Gastrocnemius medialis (tissue), 4 donors: ENCODE measurements at regions not wholly inside any gene's neighbourhood (a gene's known extent, or its start where the extent isn't known, plus 50 kb on each side); places are given as distances from the start of the nearest gene placed in this dataset.
"Not testable (repeated sequence)": the region's sequence is repeated elsewhere in the genome, so short reads cannot be mapped to it uniquely, and the experiment has no call there.

Experiments
- ATAC-seq, 2 donors: fragments of 150-250 bp; one replicate each; pipeline ENCODE4 v1.9.1; 2016
- DNase-seq, 2 donors: peaks; one replicate each; pipeline ENCODE4 v3.0.0-alpha.2; 2019
- H3K27ac ChIP-seq, 4 donors: fragments of 200-600 bp; sonication (generic); 1 replicate in 1 of 4; 2 replicates in 3 of 4; pipeline ENCODE4 v1.5.1; 2016 to 2018; ENCODE audit warnings: mild to moderate bottlenecking in 2 of 4, moderate library complexity in 1 of 4
- H3K27me3 ChIP-seq, 3 donors: fragments of 200-600 bp; sonication (generic) in 2 of 3; 1 replicate in 1 of 3; 2 replicates in 2 of 3; pipeline versions ENCODE4 v1.5.1 to v1.6.0; 2016 to 2019; ENCODE audit warnings: mild to moderate bottlenecking in 1 of 3, moderate library complexity in 1 of 3
- H3K36me3 ChIP-seq, 2 donors: fragments of 200-600 bp; sonication (generic) in 1 of 2; one replicate each; pipeline ENCODE4 v1.5.1; 2017 to 2018
- H3K4me1 ChIP-seq, 2 donors: fragments of 200-600 bp; sonication (generic) in 1 of 2; one replicate each; pipeline ENCODE4 v1.5.1; 2016 to 2017; ENCODE audit warnings: mild to moderate bottlenecking in 2 of 2
- H3K4me3 ChIP-seq, 4 donors: fragments of 200-600 bp; sonication (generic) in 3 of 4; 1 replicate in 1 of 4; 2 replicates in 3 of 4; pipeline ENCODE4 v1.5.1; 2016 to 2019; ENCODE audit warnings: mild to moderate bottlenecking in 2 of 4
- H3K9me3 ChIP-seq, 3 donors: fragments of 200-600 bp; sonication (generic) in 2 of 3; 1 replicate in 1 of 3; 2 replicates in 2 of 3; pipeline ENCODE4 v1.5.1; 2016 to 2019
- POLR2A ChIP-seq, 2 donors: fragments of 450-650 bp; IDR thresholded peaks; one replicate each; pipeline ENCODE4 v1.6.1; 2017; ENCODE audit warnings: antibody characterized with exemption in 2 of 2, mild to moderate bottlenecking in 2 of 2, moderate library complexity in 2 of 2
- in situ Hi-C, 4 donors: fragments of 200-750 bp; cut with MboI; loops; one replicate each; pipeline versions ENCODE4 v1.15.0 to v1.8.0; 2017; ENCODE audit warnings: low sequenced_read_pairs in 4 of 4
- intact Hi-C: fragments of 100-400 bp; cut with DNase I; formaldehyde crosslinking; loops from one replicate; pipeline ENCODE4 v1.15.1; 2023; ENCODE audit warnings: low total_unique reads
- TF ChIP-seq, protein P1 (sequence below), 5 experiments: fragments of 450-650 bp in 3 of 5; fragments of 200-600 bp in 2 of 5; sonication (generic) in 2 of 5; IDR thresholded peaks in 4 of 5; conservative IDR thresholded peaks in 1 of 5; 1 replicate in 4 of 5; 2 replicates in 1 of 5; pipeline ENCODE4 v1.5.1; 2016 to 2019; ENCODE audit warnings: antibody characterized with exemption in 5 of 5, mild to moderate bottlenecking in 3 of 5, moderate library complexity in 3 of 5

GRCh38 chr6:120378582-120379220 lies 955.6 kb downstream of the TBC1D32 start:
- no peak for DNase-seq
- intact Hi-C loops (no loop called here), in situ Hi-C loops (no loop called here)
- H3K27me3 ChIP-seq, result no peaks in the 10 kb centered on the region
- H3K4me3 ChIP-seq, result no peak overlapping the region
- H3K27ac ChIP-seq, result no peak overlapping the region
- H3K9me3 ChIP-seq, result no peaks in the 10 kb centered on the region
- H3K4me1 ChIP-seq, result no peaks in the 10 kb centered on the region
- no peak for TF ChIP-seq POLR2A (IDR thresholded peaks at IDR 0.05)
- no peak for ATAC-seq
- no peaks in the 10 kb centered on the region for H3K36me3 ChIP-seq

DNA sequence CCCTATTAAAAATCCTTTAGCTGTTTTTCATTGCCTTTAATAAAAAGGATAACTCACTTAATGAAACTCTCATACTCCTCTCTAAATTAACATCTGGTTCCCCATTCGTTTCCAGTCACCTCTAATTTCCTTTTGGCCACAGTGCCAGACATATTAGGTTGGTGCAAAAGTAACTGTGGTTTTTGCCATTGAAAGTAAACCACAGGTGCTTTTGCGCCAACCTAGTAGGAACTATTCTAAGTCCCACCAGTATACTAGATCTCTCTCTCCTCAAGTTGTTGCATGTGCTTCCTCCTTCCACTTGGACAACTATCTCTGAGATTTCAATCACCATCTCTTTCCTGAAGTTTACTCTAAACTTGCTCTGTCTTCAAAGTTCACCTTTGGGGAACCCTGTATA lies 961.1 kb downstream of the TBC1D32 start:
- H3K27ac ChIP-seq, result no peak overlapping the region
- no peaks in the 10 kb centered on the region for H3K27me3 ChIP-seq

DNA sequence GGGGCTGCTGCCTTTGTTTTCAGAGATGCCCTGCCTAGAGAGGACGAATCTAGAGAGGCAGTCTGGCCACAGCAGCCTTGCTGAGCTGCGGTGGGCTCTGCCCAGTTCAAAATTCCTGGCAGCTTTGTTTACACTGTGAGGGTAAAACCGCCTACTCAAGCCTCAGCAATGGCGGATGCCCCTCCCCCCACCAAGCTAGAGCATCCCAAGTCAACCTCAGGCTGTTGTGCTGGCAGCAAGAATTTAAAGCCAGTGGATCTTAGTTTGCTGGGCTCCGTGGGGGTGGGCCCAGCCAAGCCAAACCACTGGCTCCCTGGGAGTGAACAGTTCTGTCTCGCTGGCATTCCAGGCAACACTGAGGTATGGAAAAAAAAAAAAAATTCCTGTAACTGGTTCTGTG lies 970.9 kb downstream of the TBC1D32 start:
- DNase-seq, result no peak
- in situ Hi-C loops (no loop called here), intact Hi-C loops (no loop called here)
- Histone ChIP-seq H3K27ac (no peak overlapping the region), H3K27me3 (no peaks in the 10 kb centered on the region), H3K4me3 (no peak overlapping the region), H3K4me1 (no peaks in the 10 kb centered on the region), H3K9me3 (peaks cover 0 to 10% (median 0%) of the 10 kb centered on the region in 3 donors), H3K36me3 (no peaks in the 10 kb centered on the region)
- no peak for ATAC-seq
- TF ChIP-seq POLR2A (IDR thresholded peaks at IDR 0.05), result no peak
- TF ChIP-seq, protein P1, sequence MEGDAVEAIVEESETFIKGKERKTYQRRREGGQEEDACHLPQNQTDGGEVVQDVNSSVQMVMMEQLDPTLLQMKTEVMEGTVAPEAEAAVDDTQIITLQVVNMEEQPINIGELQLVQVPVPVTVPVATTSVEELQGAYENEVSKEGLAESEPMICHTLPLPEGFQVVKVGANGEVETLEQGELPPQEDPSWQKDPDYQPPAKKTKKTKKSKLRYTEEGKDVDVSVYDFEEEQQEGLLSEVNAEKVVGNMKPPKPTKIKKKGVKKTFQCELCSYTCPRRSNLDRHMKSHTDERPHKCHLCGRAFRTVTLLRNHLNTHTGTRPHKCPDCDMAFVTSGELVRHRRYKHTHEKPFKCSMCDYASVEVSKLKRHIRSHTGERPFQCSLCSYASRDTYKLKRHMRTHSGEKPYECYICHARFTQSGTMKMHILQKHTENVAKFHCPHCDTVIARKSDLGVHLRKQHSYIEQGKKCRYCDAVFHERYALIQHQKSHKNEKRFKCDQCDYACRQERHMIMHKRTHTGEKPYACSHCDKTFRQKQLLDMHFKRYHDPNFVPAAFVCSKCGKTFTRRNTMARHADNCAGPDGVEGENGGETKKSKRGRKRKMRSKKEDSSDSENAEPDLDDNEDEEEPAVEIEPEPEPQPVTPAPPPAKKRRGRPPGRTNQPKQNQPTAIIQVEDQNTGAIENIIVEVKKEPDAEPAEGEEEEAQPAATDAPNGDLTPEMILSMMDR (IDR thresholded peaks at IDR 0.05 in 4 of 5, conservative IDR thresholded peaks at IDR 0.05 in 1 of 5), result no peak

More for the DNA sequence above, 961.1 kb downstream of the TBC1D32 start:
- Histone ChIP-seq H3K4me1 (no peaks in the 10 kb centered on the region), H3K4me3 (no peak overlapping the region), H3K9me3 (no peaks in the 10 kb centered on the region), H3K36me3 (no peaks in the 10 kb centered on the region)
- in situ Hi-C loops (no loop called here), intact Hi-C loops (no loop called here)
- TF ChIP-seq, protein P1 (IDR thresholded peaks at IDR 0.05 in 4 of 5, conservative IDR thresholded peaks at IDR 0.05 in 1 of 5), result no peak
- no peak for TF ChIP-seq POLR2A (IDR thresholded peaks at IDR 0.05)
- ATAC-seq (no peak), DNase-seq (no peak)

DNA sequence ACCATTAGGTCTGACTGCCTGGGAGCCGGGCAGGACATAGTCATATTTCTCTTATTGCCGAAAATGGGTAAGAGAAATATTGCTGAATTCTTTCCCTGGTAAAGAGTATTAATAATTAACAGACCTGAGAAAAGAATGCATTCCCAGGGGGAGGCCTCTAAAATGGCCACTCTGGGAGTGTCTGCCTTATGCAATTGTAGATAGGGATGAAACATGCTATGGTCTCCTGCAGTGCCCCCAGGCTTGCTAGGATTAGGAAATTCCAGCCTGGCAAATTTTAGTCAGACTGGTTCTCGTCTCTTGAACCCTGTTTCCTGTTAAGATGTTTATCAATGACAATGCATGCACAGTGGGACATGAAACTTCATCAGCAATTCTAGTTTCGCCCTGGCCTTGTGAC lies 975.7 kb downstream of the TBC1D32 start:
- intact Hi-C loops, ATAC-seq, in situ Hi-C loops: not testable (repeated sequence)

DNA sequence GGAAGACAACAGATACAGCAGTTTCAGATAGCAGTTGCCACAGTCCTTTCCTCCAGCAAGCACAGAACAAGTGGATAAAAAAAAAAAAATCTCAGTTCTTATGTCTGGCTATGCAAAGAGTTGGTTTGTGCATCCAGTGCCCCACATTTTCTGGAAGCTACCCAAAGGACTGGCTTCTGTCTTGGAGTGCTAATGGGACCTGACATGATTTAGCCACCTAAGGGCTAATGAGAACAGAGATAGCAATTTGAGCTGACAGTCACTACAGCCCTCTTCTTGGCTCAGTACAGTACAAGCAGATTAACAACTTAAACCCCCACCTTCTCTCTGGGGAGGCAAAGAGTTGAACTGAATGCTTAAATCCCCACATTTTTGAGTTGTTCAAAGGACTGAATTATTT lies 976.8 kb downstream of the TBC1D32 start:
- DNase-seq, result no peak
- H3K4me1 ChIP-seq, result no peaks in the 10 kb centered on the region
- H3K9me3 ChIP-seq, result peaks cover 0 to 10% (median 0%) of the 10 kb centered on the region in 3 donors
- H3K27ac ChIP-seq, result no peak overlapping the region
- intact Hi-C loops (no loop called here), in situ Hi-C loops (no loop called here)
- H3K36me3 ChIP-seq, result no peaks in the 10 kb centered on the region
- ATAC-seq, result no peak
- H3K27me3 ChIP-seq, result no peaks in the 10 kb centered on the region
- TF ChIP-seq, protein P1 (IDR thresholded peaks at IDR 0.05 in 4 of 5, conservative IDR thresholded peaks at IDR 0.05 in 1 of 5), result no peak
- no peak for TF ChIP-seq POLR2A (IDR thresholded peaks at IDR 0.05)
- no peak overlapping the region for H3K4me3 ChIP-seq

More for the DNA sequence above, 975.7 kb downstream of the TBC1D32 start:
- H3K4me3 ChIP-seq, DNase-seq, H3K27ac ChIP-seq, H3K36me3 ChIP-seq, H3K27me3 ChIP-seq, H3K4me1 ChIP-seq: not testable (repeated sequence)
- H3K9me3 ChIP-seq, result peaks cover 0 to 10% (median 0%) of the 10 kb centered on the region in 3 donors

DNA sequence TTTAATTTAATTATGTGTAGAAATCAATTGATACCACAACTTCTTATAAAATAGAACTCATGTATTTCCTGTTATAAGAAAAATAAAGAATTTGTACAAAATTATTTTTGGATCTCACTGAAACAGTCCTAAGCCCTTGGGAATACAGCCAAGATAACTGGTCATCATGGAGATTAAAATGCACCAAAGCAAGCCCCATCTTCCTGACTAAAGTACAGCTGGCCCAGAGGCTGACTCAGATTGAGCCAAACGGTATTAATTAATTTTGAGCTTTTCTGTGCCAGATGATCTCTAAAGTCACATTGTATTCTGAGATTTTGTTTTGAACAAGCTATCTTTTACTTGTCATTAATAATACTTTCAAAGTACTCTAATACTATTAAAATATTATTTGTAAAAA lies 978.5 kb downstream of the TBC1D32 start:
- no peak for ATAC-seq
- Histone ChIP-seq H3K9me3 (peaks cover 0 to 10% (median 0%) of the 10 kb centered on the region in 3 donors), H3K27ac (no peak overlapping the region), H3K4me3 (no peak overlapping the region), H3K4me1 (no peaks in the 10 kb centered on the region), H3K27me3 (no peaks in the 10 kb centered on the region), H3K36me3 (no peaks in the 10 kb centered on the region)
- TF ChIP-seq, protein P1 (IDR thresholded peaks at IDR 0.05 in 4 of 5, conservative IDR thresholded peaks at IDR 0.05 in 1 of 5), result no peak
- TF ChIP-seq POLR2A (IDR thresholded peaks at IDR 0.05), result no peak
- intact Hi-C loops (no loop called here), in situ Hi-C loops (no loop called here)
- DNase-seq, result no peak
